IMR-90 (cell line): ENCODE measurements at regions not wholly inside any gene's neighbourhood (a gene's known extent, or its start where the extent isn't known, plus 50 kb on each side); places are given as distances from the start of the nearest gene placed in this dataset.

Experiments used
- ATAC-seq: fragments of 200-7000 bp; cut with Tn5 transposase; 2 replicates; pipeline ENCODE4 v1.9.1; 2020; ENCODE audit warnings: low read depth, mild to moderate bottlenecking, moderate library complexity
- BruUV-seq: library from RNA; stranded (reverse); fragments of 400-500 nt; replicated peaks from 2 replicates; lab custom pipeline; 2021; lab: Mats Ljungman, UMichigan
- CTCF ChIA-PET: fragments of 300-600 bp; formaldehyde crosslinking; extraction: SDS; loops from one replicate; lab custom pipeline; 2021; ENCODE audit warnings: antibody characterized with exemption; lab: Yijun Ruan, JAX
- POLR2A ChIA-PET: fragments of 300-600 bp; sonication (Branson Sonifier 250); formaldehyde crosslinking; loops from one replicate; lab custom pipeline; 2022; ENCODE audit warnings: antibody characterized with exemption; ENCODE audit not compliant: unreplicated experiment; lab: Charles Lee
- DNase-seq: peaks from one replicate; pipeline ENCODE4 v3.0.0; 2013
- H2AFZ ChIP-seq: replicated peaks from 2 replicates; pipeline ENCODE3; 2013; ENCODE audit warnings: low read length, mild to moderate bottlenecking; ENCODE audit not compliant: poor library complexity
- H2AK5ac ChIP-seq: 2 replicates; pipeline ENCODE4 v1.6.1; 2013; ENCODE audit warnings: low read depth, low read length, inconsistent platforms
- H2AK9ac ChIP-seq: replicated peaks from 2 replicates; pipeline ENCODE3; 2013; ENCODE audit warnings: mild to moderate bottlenecking, low read depth, low read length, moderate library complexity; ENCODE audit not compliant: poor library complexity
- H2BK120ac ChIP-seq: 2 replicates; pipeline ENCODE4 v1.6.1; 2013; ENCODE audit warnings: low read depth, low read length, inconsistent platforms
- H2BK15ac ChIP-seq: 3 replicates; pipeline ENCODE4 v1.6.1; 2013; ENCODE audit warnings: low read depth, low read length, inconsistent platforms
- H2BK20ac ChIP-seq: 2 replicates; pipeline ENCODE4 v1.6.1; 2013; ENCODE audit warnings: low read depth, mild to moderate bottlenecking, inconsistent platforms, low read length, moderate library complexity
- H2BK5ac ChIP-seq: 2 replicates; pipeline ENCODE4 v1.6.1; 2013; ENCODE audit warnings: mild to moderate bottlenecking, low read depth, low read length, inconsistent platforms; ENCODE audit not compliant: poor library complexity, severe bottlenecking
- H3K14ac ChIP-seq: replicated peaks from 2 replicates; pipeline ENCODE4 v1.6.1; 2013; ENCODE audit warnings: low read depth, low read length, inconsistent platforms
- H3K18ac ChIP-seq: 2 replicates; pipeline ENCODE4 v1.6.1; 2013; ENCODE audit warnings: low read depth, low read length, control low read depth
- H3K23ac ChIP-seq: 2 replicates; pipeline ENCODE4 v1.6.1; 2013; ENCODE audit warnings: low read depth, low read length, inconsistent platforms
- H3K27ac ChIP-seq: 2 replicates; pipeline ENCODE4 v1.5.1; 2013; ENCODE audit warnings: mild to moderate bottlenecking, control low read depth, low read length; ENCODE audit not compliant: insufficient read depth
- H3K27me3 ChIP-seq: 2 replicates; pipeline ENCODE4 v1.6.1; 2013; ENCODE audit warnings: low read length; ENCODE audit not compliant: control insufficient read depth, insufficient read depth
- H3K36me3 ChIP-seq: 2 replicates; pipeline ENCODE4 v1.6.1; 2013; ENCODE audit warnings: low read length, mixed read lengths; ENCODE audit not compliant: control insufficient read depth, insufficient read depth
- H3K4ac ChIP-seq: 2 replicates; pipeline ENCODE4 v1.6.1; 2013; ENCODE audit warnings: low read depth, low read length, inconsistent platforms
- H3K4me1 ChIP-seq: 2 replicates; pipeline ENCODE4 v1.6.1; 2013; ENCODE audit warnings: low read length, mixed read lengths; ENCODE audit not compliant: control insufficient read depth, insufficient read depth
- H3K4me2 ChIP-seq: 2 replicates; pipeline ENCODE4 v1.6.1; 2013; ENCODE audit warnings: low read depth, mild to moderate bottlenecking, control low read depth, low read length, moderate library complexity
- H3K4me3 ChIP-seq: 2 replicates; pipeline ENCODE4 v1.5.1; 2013; ENCODE audit warnings: low read depth, mild to moderate bottlenecking, control low read depth, low read length, moderate library complexity; ENCODE audit not compliant: insufficient read depth
- H3K56ac ChIP-seq: 2 replicates; pipeline ENCODE4 v1.6.1; 2013; ENCODE audit warnings: low read length, inconsistent platforms; ENCODE audit not compliant: insufficient read depth; ENCODE audit errors: extremely low read depth
- H3K79me1 ChIP-seq, 2 experiments: 2 replicates each; pipeline ENCODE4 v1.6.1; 2013; ENCODE audit warnings: low read length in 2 of 2, inconsistent platforms in 1 of 2, low read depth in 1 of 2
- H3K9ac ChIP-seq: 2 replicates; pipeline ENCODE4 v1.6.1; 2013; ENCODE audit warnings: low read depth, low read length, control low read depth
- H3K9me1 ChIP-seq: 2 replicates; pipeline ENCODE4 v1.6.1; 2013; ENCODE audit warnings: low read length, inconsistent platforms; ENCODE audit not compliant: insufficient read depth
- H3K9me3 ChIP-seq: 2 replicates; pipeline ENCODE4 v1.6.1; 2013; ENCODE audit warnings: low read length; ENCODE audit not compliant: control insufficient read depth, insufficient read depth
- H4K20me1 ChIP-seq: 2 replicates; pipeline ENCODE4 v1.6.1; 2013; ENCODE audit warnings: low read length, inconsistent platforms; ENCODE audit not compliant: insufficient read depth
- H4K5ac ChIP-seq: 2 replicates; pipeline ENCODE4 v1.6.1; 2013; ENCODE audit warnings: mild to moderate bottlenecking, low read depth, low read length, control low read depth
- H4K8ac ChIP-seq, 2 experiments: 2 replicates each; pipeline ENCODE4 v1.6.1; 2013; ENCODE audit warnings: low read depth in 2 of 2, low read length in 2 of 2, control low read depth in 1 of 2, inconsistent platforms in 1 of 2
- H4K91ac ChIP-seq: 2 replicates; pipeline ENCODE4 v1.6.1; 2013; ENCODE audit warnings: low read depth, low read length, inconsistent platforms; ENCODE audit not compliant: insufficient read depth
- BHLHE40 ChIP-seq: fragments of 150-350 bp; IDR thresholded peaks from 2 replicates; pipeline ENCODE4 v1.6.1; 2016; ENCODE audit warnings: mild to moderate bottlenecking, low read depth, low read length
- CEBPB ChIP-seq: IDR thresholded peaks from 2 replicates; pipeline ENCODE4 v1.6.1; 2012; ENCODE audit warnings: low read depth, low read length, improper control_type of control experiment
- CHD1 ChIP-seq: IDR thresholded peaks from 2 replicates; pipeline ENCODE4 v1.6.1; 2012; ENCODE audit warnings: low read depth, low read length, improper control_type of control experiment
- CTCF ChIP-seq: conservative IDR thresholded peaks from 2 replicates; pipeline ENCODE4 v1.5.1; 2012; ENCODE audit warnings: mild to moderate bottlenecking, low read depth, low read length, improper control_type of control experiment
- ELK1 ChIP-seq: fragments of 150-350 bp; IDR thresholded peaks from 2 replicates; pipeline ENCODE4 v1.6.1; 2016; ENCODE audit warnings: low read depth, mild to moderate bottlenecking, low read length, moderate library complexity, borderline replicate concordance
- FOS ChIP-seq: fragments of 150-350 bp; IDR thresholded peaks from 2 replicates; pipeline ENCODE4 v1.6.1; 2016; ENCODE audit warnings: low read depth, low read length
- MAFK ChIP-seq: IDR thresholded peaks from 2 replicates; pipeline ENCODE4 v1.6.1; 2012; ENCODE audit warnings: low read depth, low read length, improper control_type of control experiment
- MAZ ChIP-seq: IDR thresholded peaks from 2 replicates; pipeline ENCODE4 v1.6.1; 2012; ENCODE audit warnings: low read depth, mild to moderate bottlenecking, low read length, improper control_type of control experiment, moderate library complexity, borderline replicate concordance
- MXI1 ChIP-seq: IDR thresholded peaks from 2 replicates; pipeline ENCODE4 v1.6.1; 2012; ENCODE audit warnings: low read depth, mild to moderate bottlenecking, low read length, moderate library complexity, borderline replicate concordance
- NFE2L2 ChIP-seq: fragments of 150-350 bp; IDR thresholded peaks from 2 replicates; pipeline ENCODE4 v1.6.1; 2016; ENCODE audit warnings: low read depth, mild to moderate bottlenecking, low read length
- POLR2A ChIP-seq: IDR thresholded peaks from 2 replicates; pipeline ENCODE4 v1.6.1; 2012; ENCODE audit warnings: mild to moderate bottlenecking, low read depth, low read length
- RAD21 ChIP-seq: IDR thresholded peaks from 2 replicates; pipeline ENCODE4 v1.6.1; 2012; ENCODE audit warnings: low read length, improper control_type of control experiment
- RCOR1 ChIP-seq: IDR thresholded peaks from 2 replicates; pipeline ENCODE4 v1.6.1; 2012; ENCODE audit warnings: mild to moderate bottlenecking, low read length, improper control_type of control experiment; ENCODE audit not compliant: insufficient replicate concordance
- RFX5 ChIP-seq: IDR thresholded peaks from 2 replicates; pipeline ENCODE4 v1.8.0; 2012; ENCODE audit warnings: low read depth, mild to moderate bottlenecking, low read length, moderate library complexity
- SMC3 ChIP-seq: fragments of 150-350 bp; IDR thresholded peaks from 2 replicates; pipeline ENCODE4 v1.6.1; 2016; ENCODE audit warnings: low read depth, mild to moderate bottlenecking, antibody characterized with exemption, low read length, moderate library complexity
- USF2 ChIP-seq: fragments of 150-350 bp; IDR thresholded peaks from 2 replicates; pipeline ENCODE4 v1.6.1; 2017; ENCODE audit warnings: mild to moderate bottlenecking, antibody characterized with exemption, low read length, low read depth
- WGBS, 2 experiments: methylation state at CpG; one replicate each; pipeline versions ENCODE4 v1.1.5 to v1.1.7; 2013; ENCODE audit warnings: missing lambda C conversion rate in 2 of 2; ENCODE audit not compliant: insufficient read length in 1 of 2; ENCODE audit errors: extremely low coverage in 2 of 2; 5-methylcytosine and 5-hydroxymethylcytosine counted together
- dilution Hi-C: fragments of 300-500 bp; cut with HindIII; formaldehyde crosslinking; loops from one replicate; pipeline ENCODE4 v1.14.3; 2018; ENCODE audit warnings: low sequenced_read_pairs; ENCODE audit not compliant: unreplicated experiment
- in situ Hi-C: fragments of 300-500 bp; cut with MboI; formaldehyde crosslinking; loops from 3 replicates; pipeline ENCODE4 v1.14.3; 2019; ENCODE audit warnings: low sequenced_read_pairs, inconsistent platforms, mixed read lengths
- intact Hi-C: fragments of 100-400 bp; cut with micrococcal nuclease; formaldehyde crosslinking; loops from 2 replicates; pipeline ENCODE4 v1.10.0; 2022

- dilution Hi-C loops (no loop called here), intact Hi-C loops (no loop called here), in situ Hi-C loops (no loop called here)
- H4K91ac ChIP-seq: no peak overlapping the region
- no peak overlapping the region for H2AK9ac ChIP-seq
- H2BK15ac ChIP-seq: no peak overlapping the region
- H3K23ac ChIP-seq: no peak overlapping the region
- DNase-seq (no peak), ATAC-seq (no peak)
- H3K27ac ChIP-seq: no peak overlapping the region
- H4K8ac ChIP-seq: no peak overlapping the region
- H3K4me2 ChIP-seq: no peak overlapping the region
- CTCF ChIA-PET: no interaction called here
- TF ChIP-seq ELK1 (no peak), MAZ (no peak), POLR2A (no peak), NFE2L2 (no peak), MAFK (no peak), RFX5 (no peak), CHD1 (no peak), USF2 (no peak), CEBPB (no peak), FOS (no peak), MXI1 (no peak), RAD21 (no peak), SMC3 (no peak), BHLHE40 (no peak), RCOR1 (no peak), CTCF (no peak)
- H2BK20ac ChIP-seq: no peak overlapping the region
- WGBS, 2 experiments: no CpG with 5 or more reads among the region's 5 CpGs
- no TSS peak for BruUV-seq
- H3K56ac ChIP-seq: no peak overlapping the region
- H3K14ac ChIP-seq: no peak overlapping the region
- no peaks in the 10 kb centered on the region for H3K9me3 ChIP-seq
- no peaks in the 10 kb centered on the region for H3K4me1 ChIP-seq
- H3K9me1 ChIP-seq: no peaks in the 10 kb centered on the region
- no peak overlapping the region for H4K5ac ChIP-seq
- no peaks in the 10 kb centered on the region for H3K36me3 ChIP-seq
- H3K4me3 ChIP-seq: no peak overlapping the region
- H3K79me1 ChIP-seq: no peaks in the 10 kb centered on the region
- H3K9ac ChIP-seq: no peak overlapping the region
- no peaks in the 10 kb centered on the region for H4K20me1 ChIP-seq
- H2BK5ac ChIP-seq: no peak overlapping the region
- POLR2A ChIA-PET: no interaction called here
- H2BK120ac ChIP-seq: no peak overlapping the region
- no peak overlapping the region for H2AFZ ChIP-seq
- no peak overlapping the region for H2AK5ac ChIP-seq
- no peak overlapping the region for H3K4ac ChIP-seq
- H3K27me3 ChIP-seq: no peaks in the 10 kb centered on the region; the same call in none of the 2 replicates
- no peak overlapping the region for H3K18ac ChIP-seq
Observed at GRCh38 chr1:29391362-29391880, 155.1 kb downstream of the PTPRU start.
